HG02642 (cell line): ENCODE measurements at regions not wholly inside any gene's neighbourhood (a gene's known extent, or its start where the extent isn't known, plus 50 kb on each side); places are given as distances from the start of the nearest gene placed in this dataset.
"Not testable (repeated sequence)": the region's sequence is repeated elsewhere in the genome, so short reads cannot be mapped to it uniquely, and the experiment has no call there.

Experiments
- ATAC-seq: cut with Tn5 transposase; IDR thresholded peaks from one replicate; pipeline ENCODE4 v1.9.1; 2021; ENCODE audit warnings: mild to moderate bottlenecking; ENCODE audit not compliant: unreplicated experiment, poor library complexity

- no peak for ATAC-seq
Measured at GRCh38 chr5:58009754-58010153, 450.1 kb downstream of the PLK2 start.

- no peak for ATAC-seq
Measured at GRCh38 chr5:58002323-58002722, 457.6 kb downstream of the PLK2 start.

- ATAC-seq: no peak
Measured at GRCh38 chr5:57993866-57994265, 466.0 kb downstream of the PLK2 start.

GRCh38 chr5:57989378-57989777, 470.5 kb downstream of the PLK2 start:
- ATAC-seq: no peak

GRCh38 chr5:57988813-57989212, 471.1 kb downstream of the PLK2 start:
- ATAC-seq: no peak

- ATAC-seq: no peak
Measured at GRCh38 chr5:57987552-57987951, 472.3 kb downstream of the PLK2 start.

GRCh38 chr5:57986761-57987341, 473.0 kb downstream of the PLK2 start:
- ATAC-seq: no peak

- ATAC-seq: no peak
Measured at GRCh38 chr5:57983426-57983825, 476.5 kb downstream of the PLK2 start.

- no peak for ATAC-seq
Measured at GRCh38 chr5:57979671-57980070, 480.2 kb downstream of the PLK2 start.

GRCh38 chr5:57976506-57976905, 483.4 kb downstream of the PLK2 start:
- ATAC-seq: no peak

GRCh38 chr5:57972099-57972498, 487.8 kb downstream of the PLK2 start:
- ATAC-seq: not testable (repeated sequence)

GRCh38 chr5:57960569-57960968, 478.0 kb upstream of the ACTBL2 start:
- ATAC-seq: no peak

GRCh38 chr5:57956636-57957035, 474.0 kb upstream of the ACTBL2 start:
- ATAC-seq: no peak

GRCh38 chr5:57955511-57955910, 472.9 kb upstream of the ACTBL2 start:
- no peak for ATAC-seq

GRCh38 chr5:57953792-57954191, 471.2 kb upstream of the ACTBL2 start:
- no peak for ATAC-seq

- ATAC-seq: no peak
Measured at GRCh38 chr5:57950616-57951228, 468.1 kb upstream of the ACTBL2 start.

GRCh38 chr5:57948091-57948490, 465.5 kb upstream of the ACTBL2 start:
- no peak for ATAC-seq

- ATAC-seq: no peak
Measured at GRCh38 chr5:57947181-57947580, 464.6 kb upstream of the ACTBL2 start.

- ATAC-seq: no peak
Measured at GRCh38 chr5:57940879-57941278, 458.3 kb upstream of the ACTBL2 start.

GRCh38 chr5:57940236-57940635, 457.6 kb upstream of the ACTBL2 start:
- ATAC-seq: no peak

- ATAC-seq: no peak
Measured at GRCh38 chr5:57939771-57940170, 457.2 kb upstream of the ACTBL2 start.

- no peak for ATAC-seq
Measured at GRCh38 chr5:57939335-57939734, 456.7 kb upstream of the ACTBL2 start.
